ENCODE measurements at regions not wholly inside any gene's neighbourhood (a gene's known extent, or its start where the extent isn't known, plus 50 kb on each side); places are given as distances from the start of the nearest gene placed in this dataset.
"Not testable (repeated sequence)": the region's sequence is repeated elsewhere in the genome, so short reads cannot be mapped to it uniquely, and the experiment has no call there.

DNA sequence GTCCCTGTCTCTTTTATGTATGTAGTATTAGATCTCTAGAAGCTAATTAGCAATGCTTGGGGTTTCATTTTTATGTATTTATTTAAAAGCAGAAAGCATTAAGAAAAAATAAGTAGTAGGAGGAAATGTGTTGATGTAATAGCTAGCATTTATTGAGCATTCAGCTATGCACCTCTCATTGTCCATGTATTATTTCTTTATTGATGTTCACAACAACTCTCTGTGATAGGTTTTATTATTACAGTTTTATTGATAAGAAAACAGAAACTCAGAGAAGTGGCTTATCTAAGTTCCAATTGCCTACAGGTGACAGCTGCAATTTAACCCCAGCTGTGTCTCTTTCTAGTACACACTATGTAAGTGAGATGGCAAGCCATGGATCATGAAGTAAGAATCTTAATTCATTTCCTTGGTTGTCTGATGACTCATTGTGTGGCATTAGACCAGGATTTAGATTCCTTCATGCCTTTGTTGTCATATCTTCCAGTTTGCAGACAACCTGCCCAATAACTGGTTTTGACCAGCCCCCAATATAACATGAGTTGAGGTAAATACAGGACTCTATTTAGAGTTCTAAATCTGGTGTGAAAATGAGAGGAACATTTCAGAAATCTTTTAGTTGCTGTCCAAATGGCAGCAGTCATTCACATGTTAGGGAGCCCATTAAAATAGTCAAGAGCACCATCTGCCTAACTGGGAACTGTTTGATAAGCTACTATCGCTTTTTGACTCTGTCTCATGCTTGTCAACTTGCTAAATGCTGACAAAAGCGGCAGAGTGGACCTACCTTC lies 170.8 kb upstream of the PHACTR1 start:
- peak; percentile 86 for DNase-seq (ENCODE audit: low read depth)
- TF ChIP-seq, protein P1, sequence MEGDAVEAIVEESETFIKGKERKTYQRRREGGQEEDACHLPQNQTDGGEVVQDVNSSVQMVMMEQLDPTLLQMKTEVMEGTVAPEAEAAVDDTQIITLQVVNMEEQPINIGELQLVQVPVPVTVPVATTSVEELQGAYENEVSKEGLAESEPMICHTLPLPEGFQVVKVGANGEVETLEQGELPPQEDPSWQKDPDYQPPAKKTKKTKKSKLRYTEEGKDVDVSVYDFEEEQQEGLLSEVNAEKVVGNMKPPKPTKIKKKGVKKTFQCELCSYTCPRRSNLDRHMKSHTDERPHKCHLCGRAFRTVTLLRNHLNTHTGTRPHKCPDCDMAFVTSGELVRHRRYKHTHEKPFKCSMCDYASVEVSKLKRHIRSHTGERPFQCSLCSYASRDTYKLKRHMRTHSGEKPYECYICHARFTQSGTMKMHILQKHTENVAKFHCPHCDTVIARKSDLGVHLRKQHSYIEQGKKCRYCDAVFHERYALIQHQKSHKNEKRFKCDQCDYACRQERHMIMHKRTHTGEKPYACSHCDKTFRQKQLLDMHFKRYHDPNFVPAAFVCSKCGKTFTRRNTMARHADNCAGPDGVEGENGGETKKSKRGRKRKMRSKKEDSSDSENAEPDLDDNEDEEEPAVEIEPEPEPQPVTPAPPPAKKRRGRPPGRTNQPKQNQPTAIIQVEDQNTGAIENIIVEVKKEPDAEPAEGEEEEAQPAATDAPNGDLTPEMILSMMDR (IDR thresholded peaks at IDR 0.05; ENCODE audit: low read length, missing control alignments) = no peak
- H3K4me3 ChIP-seq (replicated peaks; ENCODE audit: low read depth, low read length) = no peak overlapping the region

- no peak overlapping the region for H3K4me3 ChIP-seq (replicated peaks; ENCODE audit: low read depth, low read length)
- TF ChIP-seq, protein P1 (IDR thresholded peaks at IDR 0.05; ENCODE audit: low read length, missing control alignments) = no peak
- DNase-seq (ENCODE audit: low read depth) = no peak
These were observed 170.1 kb upstream of the PHACTR1 start for GRCh38 chr6:12546410-12547002.

DNA sequence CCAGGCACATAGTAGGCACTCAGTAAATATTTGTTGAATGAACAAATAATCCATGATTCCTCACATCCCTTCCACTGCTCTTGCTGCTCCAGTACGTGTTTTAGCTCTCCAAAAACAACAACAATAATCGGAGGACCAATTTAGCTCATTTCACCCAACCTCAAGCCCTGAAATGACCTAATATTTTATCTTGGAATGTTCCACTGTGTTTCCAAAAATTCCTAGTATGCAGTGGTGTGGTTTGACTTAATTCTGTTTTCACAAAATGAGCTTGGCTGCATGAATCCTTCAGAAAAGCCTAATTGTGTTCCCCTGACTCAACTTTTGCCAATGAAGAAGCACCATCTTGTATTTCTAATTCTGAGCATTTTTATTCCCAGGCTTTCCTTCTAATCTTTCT lies 168.0 kb upstream of the PHACTR1 start:
- DNase-seq (ENCODE audit: low read depth) = peak; percentile 90
- H3K4me3 ChIP-seq (replicated peaks; ENCODE audit: low read depth, low read length) = no peak overlapping the region
- TF ChIP-seq, protein P1 (IDR thresholded peaks at IDR 0.05; ENCODE audit: low read length, missing control alignments) = no peak

- not testable (repeated sequence) for H3K4me3 ChIP-seq (replicated peaks; ENCODE audit: low read depth, low read length); DNase-seq (ENCODE audit: low read depth)
These were observed 167.1 kb upstream of the PHACTR1 start for GRCh38 chr6:12549445-12549844.

DNA sequence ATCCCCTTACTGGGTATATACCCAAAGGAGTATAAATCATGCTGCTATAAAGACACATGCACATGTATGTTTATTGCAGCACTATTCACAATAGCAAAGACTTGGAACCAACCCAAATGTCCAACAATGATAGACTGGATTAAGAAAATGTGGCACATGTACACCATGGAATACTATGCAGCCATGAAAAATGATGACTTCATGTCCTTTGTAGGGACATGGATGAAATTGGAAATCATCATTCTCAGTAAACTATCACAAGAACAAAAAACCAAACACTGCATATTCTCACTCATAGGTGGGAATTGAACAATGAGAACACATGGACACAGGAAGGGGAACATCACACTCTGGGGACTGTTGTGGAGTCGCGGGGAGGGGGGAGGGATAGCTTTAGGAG lies 161.7 kb upstream of the PHACTR1 start:
- not testable (repeated sequence) for DNase-seq (ENCODE audit: low read depth); H3K4me3 ChIP-seq (replicated peaks; ENCODE audit: low read depth, low read length)

DNA sequence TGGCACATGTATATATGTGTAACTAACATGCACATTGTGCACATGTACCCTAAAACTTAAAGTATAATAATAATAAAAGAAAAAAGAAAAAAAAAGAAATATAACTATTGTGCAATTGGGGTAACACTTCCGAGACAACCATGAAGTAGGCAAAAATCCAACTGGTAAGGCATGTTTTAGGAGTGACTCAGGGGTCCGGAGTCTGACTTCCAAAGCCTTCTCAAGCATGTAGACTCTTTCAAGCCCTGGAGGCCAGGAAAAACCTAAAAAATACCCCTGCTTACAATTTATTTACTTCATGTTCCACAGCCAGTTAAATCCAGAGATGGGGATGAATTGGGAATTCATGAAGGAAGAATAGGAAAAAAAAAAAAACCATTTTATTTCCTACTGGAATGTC lies 161.3 kb upstream of the PHACTR1 start:
- peak; percentile 83 for DNase-seq (ENCODE audit: low read depth)
- TF ChIP-seq, protein P1 (IDR thresholded peaks at IDR 0.05; ENCODE audit: low read length, missing control alignments) = no peak
- no peak overlapping the region for H3K4me3 ChIP-seq (replicated peaks; ENCODE audit: low read depth, low read length)

- no peak overlapping the region for H3K4me3 ChIP-seq (replicated peaks; ENCODE audit: low read depth, low read length)
- TF ChIP-seq, protein P1 (IDR thresholded peaks at IDR 0.05; ENCODE audit: low read length, missing control alignments) = no peak
- DNase-seq (ENCODE audit: low read depth) = no peak
These were observed 160.8 kb upstream of the PHACTR1 start for GRCh38 chr6:12555781-12556180.

DNA sequence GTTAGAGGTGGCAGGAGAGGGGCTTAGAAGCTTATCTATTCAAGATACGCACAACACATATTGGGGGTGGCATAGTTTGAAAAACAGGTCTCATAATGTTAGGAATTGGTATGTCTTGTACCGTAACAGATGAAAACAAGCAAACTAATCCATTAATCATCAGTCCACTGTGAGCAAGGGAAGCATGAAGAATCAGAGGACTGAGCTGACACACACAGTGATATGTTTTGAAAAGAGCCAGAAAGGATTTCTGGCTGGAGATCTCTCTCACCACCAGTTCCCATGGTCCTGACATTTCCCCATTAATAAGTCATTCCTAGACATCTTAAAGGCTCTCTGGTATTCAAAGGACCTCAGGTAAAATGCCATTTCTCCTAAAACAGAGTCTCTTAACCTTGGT lies 158.8 kb upstream of the PHACTR1 start:
- TF ChIP-seq, protein P1 (IDR thresholded peaks at IDR 0.05; ENCODE audit: low read length, missing control alignments) = no peak
- DNase-seq (ENCODE audit: low read depth) = no peak
- H3K4me3 ChIP-seq (replicated peaks; ENCODE audit: low read depth, low read length) = no peak overlapping the region

Measured in fibroblast of pulmonary artery (primary cell).